GM12878 (cell line): ENCODE measurements at regions not wholly inside any gene's neighbourhood (a gene's known extent, or its start where the extent isn't known, plus 50 kb on each side); places are given as distances from the start of the nearest gene placed in this dataset.

Experiments
- ATAC-seq: fragments of 200-7000 bp; cut with Tn5 transposase; 3 replicates; pipeline ENCODE4 v1.9.1; 2020; ENCODE audit warnings: mild to moderate bottlenecking, moderate library complexity
- BruUV-seq: library from RNA; stranded (reverse); fragments of 400-500 nt; replicated peaks from 2 replicates; lab custom pipeline; 2021; lab: Mats Ljungman, UMichigan
- CTCF ChIA-PET: fragments of 300-600 bp; sonication (Branson Sonifier 250); formaldehyde crosslinking; extraction: SDS; loops from one replicate; lab custom pipeline; 2021; ENCODE audit warnings: inconsistent platforms; lab: Yijun Ruan, JAX
- POLR2A ChIA-PET: fragments of 350-600 bp; formaldehyde crosslinking; extraction: SDS; loops from one replicate; lab custom pipeline; 2021; ENCODE audit warnings: inconsistent platforms; lab: Charles Lee
- RAD21 ChIA-PET: fragments of 300-600 bp; sonication (Branson Sonifier 250); formaldehyde crosslinking; loops from one replicate; lab custom pipeline; 2023; ENCODE audit warnings: antibody characterized with exemption; ENCODE audit not compliant: unreplicated experiment; lab: Charles Lee
- SMC1A ChIA-PET: fragments of 300-600 bp; sonication (Branson Sonifier 250); formaldehyde crosslinking; loops from one replicate; lab custom pipeline; 2023; ENCODE audit not compliant: unreplicated experiment, uncharacterized antibody; lab: Charles Lee
- DNase-seq: peaks from one replicate; pipeline ENCODE4 v3.0.0-alpha.2; 2011; ENCODE audit warnings: low read depth, low spot score
- FAIRE-seq: peaks from 3 replicates; lab custom pipeline; 2011; peaks lifted over from hg19 to GRCh38; lab: Jason Lieb, UNC
- H2AFZ ChIP-seq: 2 replicates; pipeline ENCODE4 v1.6.0; 2011; ENCODE audit warnings: low read depth, low read length, control low read depth; ENCODE audit not compliant: control insufficient read depth
- H3K27ac ChIP-seq: 2 replicates; pipeline ENCODE4 v1.5.1; 2011; ENCODE audit warnings: control low read depth; ENCODE audit not compliant: control insufficient read depth, insufficient read depth
- H3K27me3 ChIP-seq, 2 experiments: replicated peaks in 1 of 2; 2 replicates each; pipeline versions ENCODE4 v1.6.0 to v1.6.1; 2011; ENCODE audit warnings: low read length in 1 of 2; ENCODE audit not compliant: control insufficient read depth in 2 of 2, insufficient read depth in 2 of 2
- H3K36me3 ChIP-seq, 2 experiments: 2 replicates each; pipeline ENCODE4 v1.5.1; 2011; ENCODE audit warnings: low read length in 1 of 2; ENCODE audit not compliant: control insufficient read depth in 2 of 2, insufficient read depth in 2 of 2
- H3K4me1 ChIP-seq: 2 replicates; pipeline ENCODE4 v1.6.1; 2011; ENCODE audit warnings: mild to moderate bottlenecking, low read length, moderate library complexity, mixed read lengths; ENCODE audit not compliant: control insufficient read depth, insufficient read depth
- H3K4me2 ChIP-seq: 2 replicates; pipeline ENCODE4 v1.6.0; 2011; ENCODE audit warnings: control low read depth; ENCODE audit not compliant: control insufficient read depth, insufficient read depth
- H3K4me3 ChIP-seq: fragments of 200-600 bp; sonication (generic); 2 replicates; pipeline ENCODE4 v1.5.1; 2016
- H3K79me2 ChIP-seq: 2 replicates; pipeline ENCODE4 v1.6.0; 2011; ENCODE audit warnings: low read length; ENCODE audit not compliant: control insufficient read depth, insufficient read depth
- H3K9ac ChIP-seq: 2 replicates; pipeline ENCODE4 v1.8.0; 2011; ENCODE audit warnings: low read length, control low read depth, mixed read lengths; ENCODE audit not compliant: control insufficient read depth, insufficient read depth
- H3K9me3 ChIP-seq: replicated peaks from 3 replicates; pipeline ENCODE4 v1.5.1; 2011; ENCODE audit warnings: mild to moderate bottlenecking, low read length; ENCODE audit not compliant: control insufficient read depth, insufficient read depth
- H4K20me1 ChIP-seq: 2 replicates; pipeline ENCODE4 v1.6.0; 2011; ENCODE audit not compliant: control insufficient read depth, insufficient read depth
- MYC ChIP-seq: IDR thresholded peaks from 2 replicates; pipeline ENCODE4 v1.6.1; 2011; ENCODE audit warnings: mild to moderate bottlenecking, low read length, moderate library complexity, inconsistent platforms; ENCODE audit not compliant: insufficient read depth, insufficient replicate concordance, insufficient read length, severe bottlenecking
- NFYA ChIP-seq: IDR thresholded peaks from 2 replicates; pipeline ENCODE4 v1.6.1; 2011; ENCODE audit warnings: low read depth, mild to moderate bottlenecking, low read length, improper control_type of control experiment, borderline replicate concordance
- RCOR1 ChIP-seq: conservative IDR thresholded peaks from 2 replicates; pipeline ENCODE4 v1.6.1; 2012; ENCODE audit warnings: low read depth, low read length, improper control_type of control experiment
- SRF ChIP-seq, 2 experiments: IDR thresholded peaks; 2 replicates each; pipeline ENCODE4 v1.6.1; 2011; ENCODE audit warnings: low read depth in 2 of 2, low read length in 2 of 2, mild to moderate bottlenecking in 1 of 2, moderate library complexity in 1 of 2
- WGBS: methylation state at CpG from one replicate; pipeline ENCODE4 v1.1.6; 2016; ENCODE audit warnings: low lambda C conversion rate; ENCODE audit not compliant: insufficient replicate concordance, insufficient coverage; ENCODE audit errors: missing lambda C conversion rate; 5-methylcytosine and 5-hydroxymethylcytosine counted together
- in situ Hi-C: fragments of 300-500 bp; cut with MboI; formaldehyde crosslinking; loops from 9 replicates; pipeline ENCODE4 v1.14.3; 2018; ENCODE audit warnings: mixed read lengths
- intact Hi-C: fragments of 100-400 bp; cut with micrococcal nuclease; formaldehyde crosslinking; loops from one replicate; pipeline ENCODE4 v1.14.2; 2022; ENCODE audit not compliant: unreplicated experiment
- TF ChIP-seq, protein P1 (sequence below): fragments of 450-650 bp; IDR thresholded peaks from 2 replicates; pipeline ENCODE4 v1.6.1; 2014; ENCODE audit warnings: mild to moderate bottlenecking
- TF ChIP-seq, protein P2 (sequence below): fragments of 450-650 bp; IDR thresholded peaks from 2 replicates; pipeline ENCODE4 v1.6.1; 2017; ENCODE audit warnings: mild to moderate bottlenecking, low read depth, inconsistent platforms; ENCODE audit not compliant: poor library complexity, severe bottlenecking
- TF ChIP-seq, protein P3 (sequence below): fragments of 150-350 bp; IDR thresholded peaks from 2 replicates; pipeline ENCODE4 v1.6.1; 2014; ENCODE audit warnings: mild to moderate bottlenecking, low read depth, low read length

DNA sequence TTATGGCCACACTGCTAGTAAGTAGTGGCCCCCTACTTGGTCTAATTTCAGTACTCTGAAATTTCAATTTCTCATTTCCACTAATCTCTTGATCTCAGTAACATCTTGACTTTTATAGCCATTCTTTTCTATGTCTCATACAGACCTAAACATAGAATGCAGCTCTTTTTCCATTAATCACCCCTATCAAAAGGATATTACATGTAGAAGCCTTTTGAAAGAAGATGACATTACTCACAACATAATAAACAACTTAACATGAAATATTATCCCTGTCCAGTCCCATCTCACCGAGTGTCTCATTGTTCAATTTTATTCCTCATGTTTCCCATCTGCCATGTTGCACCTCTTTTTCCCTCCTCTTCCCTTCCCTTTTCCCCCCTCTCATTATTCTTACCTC, 81.1 kb upstream of the KLHL13 start (continued):
- no peak for TF ChIP-seq SRF (IDR thresholded peaks at IDR 0.05; ENCODE audit: low read depth in 2 of 2, low read length in 2 of 2)

DNA sequence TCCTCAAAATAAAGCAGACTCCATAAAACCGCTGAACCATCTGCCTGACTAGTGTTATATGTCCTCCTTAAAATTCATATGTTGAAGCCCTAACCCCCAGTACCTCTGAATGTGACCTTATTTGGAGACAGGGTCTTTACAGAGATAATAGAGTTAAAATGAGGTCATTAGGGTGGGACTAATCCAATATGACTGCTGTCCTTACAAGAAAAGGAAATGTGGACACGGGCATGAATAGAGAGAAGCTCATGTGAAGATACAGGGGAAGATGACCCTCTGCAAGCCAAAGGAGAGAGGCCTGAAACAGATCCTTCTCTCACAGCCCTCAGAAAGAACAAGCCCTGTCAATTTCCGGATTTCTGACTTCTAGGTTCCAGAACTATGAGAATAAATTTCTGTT, 82.0 kb upstream of the KLHL13 start:
- H3K27me3 ChIP-seq, result no peaks in the 10 kb centered on the region
- no peaks in the 10 kb centered on the region for H3K36me3 ChIP-seq
- RAD21 ChIA-PET, result interaction anchor here (1.2 kb wide), 1 partner anchor 13 kb away, joined by 3 read pairs; no protein-coding TSS in a partner anchor
- no peak for FAIRE-seq
- H3K79me2 ChIP-seq, result no peaks in the 10 kb centered on the region
- TF ChIP-seq, protein P1, sequence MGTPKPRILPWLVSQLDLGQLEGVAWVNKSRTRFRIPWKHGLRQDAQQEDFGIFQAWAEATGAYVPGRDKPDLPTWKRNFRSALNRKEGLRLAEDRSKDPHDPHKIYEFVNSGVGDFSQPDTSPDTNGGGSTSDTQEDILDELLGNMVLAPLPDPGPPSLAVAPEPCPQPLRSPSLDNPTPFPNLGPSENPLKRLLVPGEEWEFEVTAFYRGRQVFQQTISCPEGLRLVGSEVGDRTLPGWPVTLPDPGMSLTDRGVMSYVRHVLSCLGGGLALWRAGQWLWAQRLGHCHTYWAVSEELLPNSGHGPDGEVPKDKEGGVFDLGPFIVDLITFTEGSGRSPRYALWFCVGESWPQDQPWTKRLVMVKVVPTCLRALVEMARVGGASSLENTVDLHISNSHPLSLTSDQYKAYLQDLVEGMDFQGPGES, result no peak
- TF ChIP-seq, protein P2, sequence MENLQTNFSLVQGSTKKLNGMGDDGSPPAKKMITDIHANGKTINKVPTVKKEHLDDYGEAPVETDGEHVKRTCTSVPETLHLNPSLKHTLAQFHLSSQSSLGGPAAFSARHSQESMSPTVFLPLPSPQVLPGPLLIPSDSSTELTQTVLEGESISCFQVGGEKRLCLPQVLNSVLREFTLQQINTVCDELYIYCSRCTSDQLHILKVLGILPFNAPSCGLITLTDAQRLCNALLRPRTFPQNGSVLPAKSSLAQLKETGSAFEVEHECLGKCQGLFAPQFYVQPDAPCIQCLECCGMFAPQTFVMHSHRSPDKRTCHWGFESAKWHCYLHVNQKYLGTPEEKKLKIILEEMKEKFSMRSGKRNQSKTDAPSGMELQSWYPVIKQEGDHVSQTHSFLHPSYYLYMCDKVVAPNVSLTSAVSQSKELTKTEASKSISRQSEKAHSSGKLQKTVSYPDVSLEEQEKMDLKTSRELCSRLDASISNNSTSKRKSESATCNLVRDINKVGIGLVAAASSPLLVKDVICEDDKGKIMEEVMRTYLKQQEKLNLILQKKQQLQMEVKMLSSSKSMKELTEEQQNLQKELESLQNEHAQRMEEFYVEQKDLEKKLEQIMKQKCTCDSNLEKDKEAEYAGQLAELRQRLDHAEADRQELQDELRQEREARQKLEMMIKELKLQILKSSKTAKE, result no peak
- TF ChIP-seq RCOR1 (no peak), MYC (no peak), NFYA (no peak)
- TF ChIP-seq, protein P3, sequence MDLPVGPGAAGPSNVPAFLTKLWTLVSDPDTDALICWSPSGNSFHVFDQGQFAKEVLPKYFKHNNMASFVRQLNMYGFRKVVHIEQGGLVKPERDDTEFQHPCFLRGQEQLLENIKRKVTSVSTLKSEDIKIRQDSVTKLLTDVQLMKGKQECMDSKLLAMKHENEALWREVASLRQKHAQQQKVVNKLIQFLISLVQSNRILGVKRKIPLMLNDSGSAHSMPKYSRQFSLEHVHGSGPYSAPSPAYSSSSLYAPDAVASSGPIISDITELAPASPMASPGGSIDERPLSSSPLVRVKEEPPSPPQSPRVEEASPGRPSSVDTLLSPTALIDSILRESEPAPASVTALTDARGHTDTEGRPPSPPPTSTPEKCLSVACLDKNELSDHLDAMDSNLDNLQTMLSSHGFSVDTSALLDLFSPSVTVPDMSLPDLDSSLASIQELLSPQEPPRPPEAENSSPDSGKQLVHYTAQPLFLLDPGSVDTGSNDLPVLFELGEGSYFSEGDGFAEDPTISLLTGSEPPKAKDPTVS, result no peak
- no peak overlapping the region for H2AFZ ChIP-seq
- in situ Hi-C loops, result no loop called here
- CTCF ChIA-PET, result no interaction called here
- intact Hi-C loops, result no loop called here
- H3K4me1 ChIP-seq, result no peaks in the 10 kb centered on the region
- DNase-seq, result no peak
- no peaks in the 10 kb centered on the region for H4K20me1 ChIP-seq
- no peak overlapping the region for H3K4me2 ChIP-seq
- H3K27ac ChIP-seq, result no peak overlapping the region
- H3K9me3 ChIP-seq, result no peaks in the 10 kb centered on the region
- ATAC-seq, result no peak
- 25% methylated on average over 3 of the region's 3 CpGs for WGBS
- no TSS peak for BruUV-seq
- SMC1A ChIA-PET, result no interaction called here
- POLR2A ChIA-PET, result no interaction called here
- no peak overlapping the region for H3K4me3 ChIP-seq
- H3K9ac ChIP-seq, result no peak overlapping the region
